AG04449 (cell line): ENCODE measurements at regions not wholly inside any gene's neighbourhood (a gene's known extent, or its start where the extent isn't known, plus 50 kb on each side); places are given as distances from the start of the nearest gene placed in this dataset.
"Not testable (repeated sequence)": the region's sequence is repeated elsewhere in the genome, so short reads cannot be mapped to it uniquely, and the experiment has no call there.

Experiments
- CTCF ChIA-PET: fragments of 350-600 bp; formaldehyde crosslinking; extraction: SDS; loops from one replicate; lab custom pipeline; 2021; ENCODE audit warnings: antibody characterized with exemption; lab: Yijun Ruan, JAX
- POLR2A ChIA-PET: fragments of 400-600, 350-600 bp; formaldehyde crosslinking; extraction: SDS; loops from one replicate; lab custom pipeline; 2020; ENCODE audit warnings: antibody characterized with exemption, inconsistent platforms; lab: Yijun Ruan, JAX
- DNase-seq: peaks from one replicate; pipeline ENCODE4 v3.0.0-alpha.2; 2010; ENCODE audit warnings: low read depth, low spot score
- H3K4me3 ChIP-seq: 2 replicates; pipeline ENCODE4 v1.5.1; 2011; ENCODE audit warnings: low read depth, mild to moderate bottlenecking, control low read depth, low read length
- TF ChIP-seq, protein P1 (sequence below): IDR thresholded peaks from one replicate; pipeline ENCODE4 v1.5.1; 2011; ENCODE audit warnings: mild to moderate bottlenecking, moderate library complexity, low read length, control low read depth, inconsistent platforms; ENCODE audit not compliant: insufficient read depth; ENCODE audit errors: missing control alignments

DNA sequence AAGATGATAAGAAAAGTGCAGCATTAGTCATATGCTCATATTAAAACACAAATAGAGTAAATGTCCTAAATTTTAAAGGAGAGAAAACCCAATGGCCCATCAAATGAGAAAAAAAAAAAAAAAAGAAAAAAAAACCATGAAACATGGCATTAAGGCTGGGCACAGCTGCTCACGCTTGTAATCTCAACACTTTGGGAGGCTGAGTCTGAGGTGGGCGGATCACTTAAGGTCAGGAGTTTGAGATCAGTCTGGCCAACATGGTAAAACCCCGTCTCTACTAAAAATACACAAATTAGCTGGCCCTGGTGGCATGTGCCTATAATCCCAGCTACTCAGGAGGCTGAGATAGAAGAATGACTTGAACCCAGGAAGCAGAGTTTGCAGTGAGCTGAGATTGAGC, 515.5 kb upstream of the ANO3 start:
- POLR2A ChIA-PET: no interaction called here
- CTCF ChIA-PET: no interaction called here
- TF ChIP-seq, protein P1, sequence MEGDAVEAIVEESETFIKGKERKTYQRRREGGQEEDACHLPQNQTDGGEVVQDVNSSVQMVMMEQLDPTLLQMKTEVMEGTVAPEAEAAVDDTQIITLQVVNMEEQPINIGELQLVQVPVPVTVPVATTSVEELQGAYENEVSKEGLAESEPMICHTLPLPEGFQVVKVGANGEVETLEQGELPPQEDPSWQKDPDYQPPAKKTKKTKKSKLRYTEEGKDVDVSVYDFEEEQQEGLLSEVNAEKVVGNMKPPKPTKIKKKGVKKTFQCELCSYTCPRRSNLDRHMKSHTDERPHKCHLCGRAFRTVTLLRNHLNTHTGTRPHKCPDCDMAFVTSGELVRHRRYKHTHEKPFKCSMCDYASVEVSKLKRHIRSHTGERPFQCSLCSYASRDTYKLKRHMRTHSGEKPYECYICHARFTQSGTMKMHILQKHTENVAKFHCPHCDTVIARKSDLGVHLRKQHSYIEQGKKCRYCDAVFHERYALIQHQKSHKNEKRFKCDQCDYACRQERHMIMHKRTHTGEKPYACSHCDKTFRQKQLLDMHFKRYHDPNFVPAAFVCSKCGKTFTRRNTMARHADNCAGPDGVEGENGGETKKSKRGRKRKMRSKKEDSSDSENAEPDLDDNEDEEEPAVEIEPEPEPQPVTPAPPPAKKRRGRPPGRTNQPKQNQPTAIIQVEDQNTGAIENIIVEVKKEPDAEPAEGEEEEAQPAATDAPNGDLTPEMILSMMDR: no peak
- no peak overlapping the region for H3K4me3 ChIP-seq
- no peak for DNase-seq

DNA sequence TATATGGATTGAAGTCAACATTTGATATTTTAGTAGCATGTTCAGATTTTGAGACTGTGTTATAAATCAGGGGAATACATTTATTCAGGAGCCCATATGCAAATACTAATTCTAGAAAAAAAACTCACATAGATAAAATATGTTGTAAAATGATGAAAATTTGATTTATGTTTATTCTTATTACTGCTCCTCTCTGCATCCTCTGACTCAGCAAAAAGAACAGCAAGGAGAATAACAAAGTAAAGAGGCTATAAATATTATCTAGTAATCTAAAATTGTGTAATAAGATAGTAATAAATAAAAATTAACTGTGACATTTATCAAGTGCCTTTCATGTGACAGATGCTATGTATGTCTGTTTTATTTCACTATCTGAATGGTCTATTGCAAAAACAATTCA, 507.2 kb upstream of the ANO3 start:
- TF ChIP-seq, protein P1: no peak
- CTCF ChIA-PET: no interaction called here
- H3K4me3 ChIP-seq: no peak overlapping the region
- POLR2A ChIA-PET: no interaction called here
- DNase-seq: no peak

DNA sequence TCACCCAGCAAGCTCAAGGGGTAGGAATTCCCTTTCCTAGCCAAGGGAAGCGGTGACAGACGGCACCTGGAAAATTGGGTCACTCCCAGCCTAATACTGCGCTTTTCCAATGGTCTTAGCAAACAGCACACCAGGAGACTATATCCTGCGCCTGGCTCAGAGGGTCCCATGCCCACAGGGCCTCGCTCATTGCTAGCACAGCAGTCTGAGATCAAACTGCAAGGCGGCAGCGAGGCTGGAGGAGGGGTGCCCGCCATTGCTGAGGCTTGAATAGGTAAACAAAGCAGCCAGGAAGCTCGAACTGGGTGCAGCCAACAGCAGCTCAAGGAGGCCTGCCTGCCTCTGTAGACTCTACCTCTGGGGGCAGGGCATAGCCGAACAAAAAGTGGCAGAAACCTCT, 500.4 kb upstream of the ANO3 start:
- CTCF ChIA-PET, POLR2A ChIA-PET, DNase-seq, H3K4me3 ChIP-seq: not testable (repeated sequence)

DNA sequence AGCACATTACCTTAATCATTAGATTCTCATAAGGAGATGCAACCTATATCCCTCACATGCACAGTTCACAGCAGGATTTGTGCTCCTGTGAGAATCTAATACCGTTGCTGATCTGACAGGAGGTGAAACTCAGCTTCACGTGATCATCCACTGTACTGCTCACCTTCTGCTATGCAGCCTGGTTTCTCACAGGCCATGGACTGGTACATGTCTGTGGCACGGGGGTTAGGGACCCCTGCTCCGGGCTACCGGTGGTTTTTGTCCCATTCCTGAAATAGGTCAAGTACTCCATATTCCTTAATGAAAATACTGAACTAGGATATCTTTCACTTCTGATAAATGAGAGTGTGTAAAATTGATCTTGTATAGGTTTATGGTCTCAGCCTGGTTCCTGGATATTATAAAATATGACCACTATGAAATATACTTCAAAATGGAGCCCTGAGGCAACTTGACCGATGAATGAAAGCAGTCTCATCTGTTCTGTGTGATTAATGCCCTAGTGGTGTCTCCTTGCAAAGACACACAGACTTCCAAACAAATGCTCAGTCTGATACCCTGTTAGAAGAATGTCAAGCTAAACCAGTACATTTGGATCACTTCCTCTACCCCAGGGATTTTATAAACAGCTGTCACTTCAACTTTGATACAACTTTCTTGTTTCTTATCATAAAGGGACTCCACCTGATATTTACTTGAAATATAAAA, 492.9 kb upstream of the ANO3 start:
- TF ChIP-seq, protein P1: no peak
- CTCF ChIA-PET: no interaction called here
- POLR2A ChIA-PET: no interaction called here
- DNase-seq: no peak
- no peak overlapping the region for H3K4me3 ChIP-seq

DNA sequence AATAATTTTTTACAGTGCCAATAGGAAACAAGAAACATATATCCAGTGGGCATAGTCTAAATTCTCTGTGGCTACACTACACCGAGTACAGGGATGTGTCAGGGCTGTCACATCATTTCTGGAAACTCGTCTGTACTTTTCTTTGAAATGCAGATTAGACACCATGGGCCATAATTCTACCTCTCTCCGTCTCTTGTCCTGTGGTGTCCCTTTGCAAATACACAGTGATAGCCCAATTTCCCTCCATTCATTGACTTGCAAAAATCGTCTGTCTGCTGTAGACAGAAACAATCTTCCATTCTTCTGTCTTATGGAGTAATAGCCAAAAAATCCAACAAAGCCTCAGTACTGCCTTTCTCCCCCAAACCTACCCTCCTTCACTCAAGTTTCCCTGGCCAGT, 487.1 kb upstream of the ANO3 start:
- ChIA-PET CTCF (no interaction called here), POLR2A (no interaction called here)
- TF ChIP-seq, protein P1: no peak
- no peak for DNase-seq
- H3K4me3 ChIP-seq: no peak overlapping the region

DNA sequence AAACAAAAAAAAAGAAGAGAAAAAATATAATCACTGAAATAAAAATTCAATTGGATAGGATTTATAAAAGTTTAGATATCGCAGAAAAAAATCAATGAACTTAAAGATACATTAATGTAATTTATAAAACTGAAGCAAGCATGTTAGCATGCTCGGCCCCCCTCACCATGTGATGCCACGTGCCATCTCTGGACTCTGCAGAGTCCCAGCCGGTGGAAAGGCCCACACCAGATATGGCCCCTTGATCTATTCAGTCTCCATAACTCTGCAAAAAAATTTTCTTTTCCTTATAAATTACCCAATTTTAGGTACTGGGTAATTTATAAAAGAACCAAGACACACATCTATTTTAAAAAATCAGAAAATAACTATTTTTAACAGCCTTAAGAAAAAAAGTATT, 476.0 kb upstream of the ANO3 start:
- ChIA-PET CTCF (no interaction called here), POLR2A (no interaction called here)
- H3K4me3 ChIP-seq: no peak overlapping the region
- TF ChIP-seq, protein P1: no peak
- DNase-seq: no peak

DNA sequence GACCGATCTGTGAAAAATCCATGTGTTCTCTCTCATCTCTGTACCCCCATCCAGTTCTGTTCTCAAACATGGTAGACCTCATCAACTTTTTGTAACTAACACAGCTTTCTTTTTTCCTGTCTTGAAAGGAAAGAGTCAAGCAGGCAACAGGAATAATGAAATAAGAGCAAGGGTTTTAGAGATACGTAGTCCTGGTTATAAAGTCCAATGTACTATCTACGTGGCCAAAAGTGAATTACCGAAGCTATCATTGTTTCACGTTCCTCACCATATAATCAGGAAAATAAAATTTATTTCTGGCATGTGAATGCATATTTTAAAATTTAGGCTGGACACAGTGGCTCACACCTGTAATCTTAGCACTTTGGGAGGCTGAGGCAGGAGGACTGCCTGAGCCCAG, 472.2 kb upstream of the ANO3 start:
- H3K4me3 ChIP-seq: no peak overlapping the region
- ChIA-PET CTCF (no interaction called here), POLR2A (interaction anchor here (0.7 kb wide), 1 partner anchor 16 kb away, joined by 3 read pairs; no protein-coding TSS in a partner anchor)
- TF ChIP-seq, protein P1: no peak
- DNase-seq: no peak
